ENCODE measurements at regions not wholly inside any gene's neighbourhood (a gene's known extent, or its start where the extent isn't known, plus 50 kb on each side); places are given as distances from the start of the nearest gene placed in this dataset.

- no peak overlapping the region for H3K27ac ChIP-seq
- no peak for TF ChIP-seq CTCF (IDR thresholded peaks at IDR 0.05)
- DNase-seq, result no peak
Observed at GRCh38 chr5:107265193-107265592, 405.5 kb downstream of the EFNA5 start.

GRCh38 chr5:107263387-107264018 is 407.2 kb downstream of the EFNA5 start:
- ATAC-seq (no peak), DNase-seq (no peak)
- Histone ChIP-seq H3K27ac (no peak overlapping the region), H3K4me1 (no peaks in the 10 kb centered on the region), H3K27me3 (no peaks in the 10 kb centered on the region), H3K4me3 (no peak overlapping the region), H3K36me3 (no peaks in the 10 kb centered on the region), H3K9me3 (no peaks in the 10 kb centered on the region)
- no peak for TF ChIP-seq CTCF (IDR thresholded peaks at IDR 0.05)
- intact Hi-C loops (cut with DNase I), result no loop called here

More at GRCh38 chr5:107265193-107265592, 405.5 kb downstream of the EFNA5 start:
- H3K9me3 ChIP-seq, result no peaks in the 10 kb centered on the region
- no peaks in the 10 kb centered on the region for H3K27me3 ChIP-seq
- no peaks in the 10 kb centered on the region for H3K36me3 ChIP-seq
- no peak for ATAC-seq
- no peak overlapping the region for H3K4me3 ChIP-seq
- no peaks in the 10 kb centered on the region for H3K4me1 ChIP-seq
- intact Hi-C loops (cut with DNase I), result no loop called here

- Histone ChIP-seq H3K9me3 (no peaks in the 10 kb centered on the region), H3K4me3 (no peak overlapping the region), H3K4me1 (no peaks in the 10 kb centered on the region), H3K27me3 (no peaks in the 10 kb centered on the region), H3K27ac (no peak overlapping the region), H3K36me3 (no peaks in the 10 kb centered on the region)
- no peak for DNase-seq
- no peak for TF ChIP-seq CTCF (IDR thresholded peaks at IDR 0.05)
- intact Hi-C loops (cut with DNase I), result no loop called here
- no peak for ATAC-seq
Observed at GRCh38 chr5:107257885-107258520, 412.7 kb downstream of the EFNA5 start.

- ATAC-seq, result no peak
- Histone ChIP-seq H3K9me3 (no peaks in the 10 kb centered on the region), H3K27ac (no peak overlapping the region), H3K36me3 (no peaks in the 10 kb centered on the region), H3K27me3 (no peaks in the 10 kb centered on the region), H3K4me1 (no peaks in the 10 kb centered on the region), H3K4me3 (no peak overlapping the region)
- no peak for TF ChIP-seq CTCF (IDR thresholded peaks at IDR 0.05)
- DNase-seq, result no peak
- intact Hi-C loops (cut with DNase I), result no loop called here
Observed at GRCh38 chr5:107254902-107255234, 415.9 kb downstream of the EFNA5 start.

- Histone ChIP-seq H3K27me3 (no peaks in the 10 kb centered on the region), H3K9me3 (no peaks in the 10 kb centered on the region), H3K36me3 (no peaks in the 10 kb centered on the region), H3K27ac (no peak overlapping the region), H3K4me3 (no peak overlapping the region), H3K4me1 (no peaks in the 10 kb centered on the region)
- DNase-seq (no peak), ATAC-seq (no peak)
- intact Hi-C loops (cut with DNase I), result no loop called here
- no peak for TF ChIP-seq CTCF (IDR thresholded peaks at IDR 0.05)
Observed at GRCh38 chr5:107254214-107254901, 416.4 kb downstream of the EFNA5 start.
